ENCODE measurements at regions not wholly inside any gene's neighbourhood (a gene's known extent, or its start where the extent isn't known, plus 50 kb on each side); places are given as distances from the start of the nearest gene placed in this dataset.
"Not testable (repeated sequence)": the region's sequence is repeated elsewhere in the genome, so short reads cannot be mapped to it uniquely, and the experiment has no call there.

- FAIRE-seq: not testable (repeated sequence)
Measured at GRCh38 chr14:48697362-48697761, 888.8 kb downstream of the RPS29 start.

DNA sequence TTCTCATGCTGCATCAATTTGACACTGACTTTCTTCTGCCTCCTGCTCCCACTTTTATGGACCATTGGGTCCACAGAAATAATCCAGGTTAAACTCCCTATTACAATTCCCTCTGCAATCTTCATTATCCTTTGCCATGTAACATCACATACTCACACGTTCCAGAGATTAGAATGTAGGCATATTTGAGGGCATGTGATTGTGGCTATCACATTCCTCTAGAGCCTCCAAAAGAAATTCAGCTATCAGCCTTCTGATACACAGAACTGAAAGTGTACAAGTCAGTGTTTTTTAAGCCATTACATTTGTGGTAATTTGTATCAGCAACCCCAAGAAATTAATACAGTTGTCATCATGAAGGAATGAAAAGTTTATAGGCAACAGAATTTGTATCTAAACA is 892.4 kb downstream of the RPS29 start:
- no peak for FAIRE-seq

GRCh38 chr14:48690349-48690748 is 895.8 kb downstream of the RPS29 start:
- no peak for FAIRE-seq

- no peak for FAIRE-seq
Measured at GRCh38 chr14:48686650-48687049, 899.5 kb downstream of the RPS29 start.

GRCh38 chr14:48672506-48672905 is 913.7 kb downstream of the RPS29 start:
- no peak for FAIRE-seq

DNA sequence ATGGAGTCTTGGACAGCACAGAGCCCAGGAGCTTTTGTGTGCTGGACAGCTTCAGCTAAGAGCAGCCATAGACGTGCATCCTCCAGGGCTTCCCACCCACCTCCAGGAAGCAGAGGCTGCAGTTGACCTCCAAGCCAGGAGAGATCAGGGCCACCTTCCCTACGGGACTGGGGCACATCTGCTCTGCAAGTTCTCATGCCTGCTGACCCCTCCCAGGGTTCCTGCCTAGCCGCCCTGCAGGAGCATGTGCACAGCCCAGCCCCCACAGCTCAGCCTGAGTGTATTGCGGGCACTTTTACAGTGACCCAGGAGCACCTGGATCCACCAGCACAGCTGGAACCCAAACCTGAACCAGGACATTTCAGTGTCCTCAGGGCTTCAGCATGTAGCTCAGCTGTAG is 915.2 kb downstream of the RPS29 start:
- no peak for FAIRE-seq

GRCh38 chr14:48665077-48665784 is 920.9 kb downstream of the RPS29 start:
- FAIRE-seq: no peak

- FAIRE-seq: no peak
Measured at GRCh38 chr14:48643241-48643640, 942.9 kb downstream of the RPS29 start.

DNA sequence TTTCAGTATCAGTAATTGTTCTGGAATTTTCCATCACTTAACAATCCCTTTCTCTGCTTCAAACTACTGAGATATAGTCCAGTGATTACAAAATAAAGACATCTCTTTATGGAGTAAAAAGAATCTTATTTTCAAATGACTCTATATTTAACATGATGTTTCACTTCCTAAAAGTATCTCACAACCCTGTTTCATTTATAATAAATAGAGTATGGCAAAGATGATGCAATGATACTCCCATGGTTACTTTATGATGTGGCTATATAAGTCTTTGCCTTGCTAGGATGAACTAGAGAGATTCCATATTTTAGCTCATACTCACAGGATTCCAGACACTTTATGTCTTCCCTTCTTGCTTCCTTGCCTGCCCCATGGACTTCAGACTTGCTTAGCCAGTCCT is 953.5 kb upstream of the MDGA2 start:
- FAIRE-seq: no peak

DNA sequence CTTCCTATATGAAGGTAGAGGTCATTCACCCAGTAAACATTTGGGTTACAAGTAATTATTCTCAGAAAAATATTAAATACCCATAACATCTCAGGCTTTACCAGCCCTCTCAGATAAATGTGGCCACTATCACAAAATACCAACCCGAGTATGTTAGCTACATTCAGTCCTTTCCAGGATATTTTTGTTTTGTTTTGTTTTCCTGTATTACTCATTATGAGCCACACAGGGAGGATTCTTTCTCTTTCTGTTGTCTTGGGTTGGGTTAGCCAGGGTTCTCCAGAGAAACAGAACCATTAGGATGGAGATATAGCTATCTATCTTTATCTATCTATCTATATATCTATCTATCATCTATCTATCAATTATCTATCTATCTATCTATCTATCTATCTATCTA is 947.6 kb upstream of the MDGA2 start:
- no peak for FAIRE-seq

DNA sequence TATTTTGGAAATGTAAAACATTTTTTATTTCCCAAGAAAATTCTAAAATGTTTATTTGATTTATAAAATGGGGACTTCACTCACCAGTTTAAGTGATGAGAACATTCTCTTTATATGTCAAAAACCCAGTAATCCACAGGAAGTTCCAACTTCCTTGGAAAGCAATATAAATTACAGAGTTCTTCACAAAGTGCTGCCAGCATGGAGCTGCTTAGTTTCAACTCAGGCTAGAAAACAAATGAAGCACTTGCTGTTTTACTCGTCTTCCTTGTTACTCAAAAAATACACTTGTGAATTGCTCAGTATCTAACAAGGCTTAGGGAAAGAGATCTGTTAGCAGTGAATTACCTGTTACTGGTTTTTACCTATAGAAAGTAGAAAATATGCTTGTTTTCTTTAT is 942.7 kb upstream of the MDGA2 start:
- no peak for FAIRE-seq

- no peak for FAIRE-seq
Measured at GRCh38 chr14:48616931-48617330, 941.5 kb upstream of the MDGA2 start.

DNA sequence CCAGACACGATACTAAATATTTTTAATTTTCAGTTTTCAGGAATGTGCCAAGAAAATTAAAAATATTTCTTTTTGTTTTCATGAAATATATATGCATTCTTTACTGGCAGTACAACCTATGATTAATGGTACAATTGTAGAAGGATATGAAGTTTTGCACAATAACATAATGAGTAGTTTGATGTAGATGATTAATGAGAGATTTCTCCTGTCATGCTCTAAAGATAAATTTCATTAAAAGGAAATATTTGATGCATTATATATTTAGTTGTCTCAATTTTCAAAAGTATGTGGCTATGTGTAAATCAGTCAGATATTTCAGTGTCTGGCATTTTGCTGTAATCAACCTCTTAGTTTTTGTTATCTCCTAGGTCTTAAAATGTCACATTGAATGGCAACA is 940.2 kb upstream of the MDGA2 start:
- FAIRE-seq: no peak

GRCh38 chr14:48614003-48614402 is 938.6 kb upstream of the MDGA2 start:
- FAIRE-seq: no peak

DNA sequence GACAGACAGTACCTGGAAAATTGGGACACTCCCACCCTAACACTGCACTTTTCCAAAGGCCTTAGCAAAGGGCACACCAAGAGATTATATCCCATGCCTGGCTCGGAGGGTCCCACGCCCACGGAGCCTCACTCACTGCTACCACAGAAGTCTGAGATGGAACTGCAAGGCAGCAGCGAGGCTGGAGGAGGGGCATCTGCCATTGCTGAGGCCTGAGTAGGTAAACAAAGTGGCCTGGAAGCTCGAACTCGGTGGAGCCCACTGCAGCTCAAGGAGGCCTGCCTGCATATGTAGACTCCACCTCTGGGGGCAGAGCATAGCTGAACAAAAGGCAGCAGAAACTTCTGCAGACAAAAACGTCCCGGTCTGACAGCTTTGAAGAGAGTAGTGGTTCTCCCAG is 931.6 kb upstream of the MDGA2 start:
- FAIRE-seq: not testable (repeated sequence)

DNA sequence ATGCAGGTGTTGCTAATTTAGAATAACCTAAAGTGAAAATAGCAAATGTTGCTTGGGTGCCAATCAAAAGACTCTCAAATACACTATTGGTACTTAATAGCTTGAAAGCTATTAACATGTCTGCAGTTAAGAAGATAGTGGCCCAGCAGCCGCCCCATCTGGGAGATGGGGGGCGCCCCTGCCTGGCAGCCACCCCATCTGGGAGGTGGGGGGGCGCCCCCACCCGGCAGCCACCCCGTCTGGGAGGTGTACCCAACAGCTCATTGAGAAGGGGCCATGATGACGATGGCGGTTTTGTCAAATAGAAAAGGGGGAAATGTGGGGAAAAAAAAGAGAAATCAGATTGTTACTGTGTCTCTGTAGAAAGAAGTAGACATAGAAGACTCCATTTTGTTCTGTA is 923.1 kb upstream of the MDGA2 start:
- FAIRE-seq: no peak

GRCh38 chr14:48586099-48586498 is 910.7 kb upstream of the MDGA2 start:
- FAIRE-seq: no peak

- no peak for FAIRE-seq
Measured at GRCh38 chr14:48584031-48584430, 908.6 kb upstream of the MDGA2 start.

GRCh38 chr14:48582938-48583337 is 907.5 kb upstream of the MDGA2 start:
- no peak for FAIRE-seq

- FAIRE-seq: no peak
Measured at GRCh38 chr14:48580692-48581091, 905.3 kb upstream of the MDGA2 start.

DNA sequence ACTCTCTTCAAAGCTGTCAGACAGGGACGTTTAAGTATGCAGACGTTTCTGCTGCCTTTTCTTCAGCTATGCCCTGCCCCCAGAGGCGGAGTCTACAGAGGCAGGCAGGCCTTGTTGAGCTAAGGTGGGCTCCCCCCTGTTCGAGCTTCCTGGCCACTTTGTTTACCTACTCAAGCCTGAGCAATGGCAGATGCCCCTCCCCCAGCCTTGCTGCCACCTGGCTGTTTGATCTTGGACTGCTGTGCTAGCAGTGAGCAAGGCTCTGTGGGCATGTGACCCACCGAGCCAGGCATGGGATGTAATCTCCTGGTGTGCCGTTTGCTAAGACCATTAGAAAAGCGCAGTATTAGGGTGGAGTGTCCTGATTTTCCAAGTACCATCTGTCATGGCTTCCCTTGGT is 900.4 kb upstream of the MDGA2 start:
- FAIRE-seq: no peak

DNA sequence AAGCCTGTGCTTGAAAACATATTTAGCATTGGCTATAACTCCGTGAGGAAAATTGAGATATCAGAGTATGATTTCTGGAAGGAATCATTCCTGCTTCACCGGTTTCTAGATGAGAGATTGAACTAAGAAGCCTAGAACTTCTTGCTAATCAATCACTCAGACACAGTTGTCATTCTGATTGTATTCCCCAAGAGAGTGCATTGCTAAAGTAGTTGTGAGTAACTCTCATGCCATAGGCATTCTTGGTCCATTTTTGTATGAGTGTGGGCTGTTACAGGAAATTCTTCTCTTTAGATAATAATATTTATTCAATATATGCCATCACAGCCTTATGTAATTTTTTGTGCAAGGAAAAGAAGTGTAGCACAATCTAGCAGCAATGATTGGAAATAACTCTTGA is 893.3 kb upstream of the MDGA2 start:
- no peak for FAIRE-seq

DNA sequence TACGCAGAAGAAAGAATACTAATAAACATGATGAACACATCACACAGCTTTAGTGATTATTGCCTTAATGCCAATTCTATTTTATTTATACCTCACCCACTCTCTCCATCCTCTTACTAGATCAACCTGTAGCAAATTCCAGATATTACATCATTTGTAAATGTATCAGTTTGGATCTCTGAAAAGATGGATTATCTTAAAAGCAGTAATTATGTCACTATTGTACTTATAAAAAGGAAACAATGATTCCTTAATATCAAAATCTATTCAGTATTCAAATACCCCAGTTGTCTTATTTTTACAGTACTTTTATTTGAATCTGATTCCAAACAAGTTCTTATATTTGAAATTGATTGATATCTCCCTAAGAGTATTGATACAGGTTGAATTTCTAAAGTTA is 892.8 kb upstream of the MDGA2 start:
- FAIRE-seq: no peak

DNA sequence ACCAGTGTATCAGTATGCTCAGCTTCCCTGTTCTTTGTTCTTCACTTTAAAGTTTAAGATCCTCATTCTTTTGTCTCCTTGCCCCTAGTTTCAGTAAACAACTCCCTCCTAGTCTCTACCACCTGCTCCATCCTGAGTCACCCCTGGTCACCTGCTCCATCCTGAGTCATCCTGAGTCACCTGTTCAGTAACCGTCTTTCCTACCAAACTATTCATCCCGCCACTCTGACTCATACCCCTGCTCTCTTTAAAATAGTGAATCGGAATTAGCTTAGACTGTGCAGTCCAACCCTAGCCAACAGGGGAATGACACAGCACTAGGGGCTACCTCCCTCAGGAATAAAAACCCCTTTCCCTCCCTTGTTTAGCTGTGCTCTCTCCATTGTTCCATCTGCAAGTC is 888.1 kb upstream of the MDGA2 start:
- FAIRE-seq: no peak

- not testable (repeated sequence) for FAIRE-seq
Measured at GRCh38 chr14:48561438-48561837, 886.0 kb upstream of the MDGA2 start.

GRCh38 chr14:48560421-48560820 is 885.0 kb upstream of the MDGA2 start:
- FAIRE-seq: no peak
